LNCAP (cell line): ENCODE measurements at regions not wholly inside any gene's neighbourhood (a gene's known extent, or its start where the extent isn't known, plus 50 kb on each side); places are given as distances from the start of the nearest gene placed in this dataset.

Experiments
- TF ChIP-seq, protein P1 (sequence below): fragments of 450-650 bp; IDR thresholded peaks from 2 replicates; pipeline ENCODE4 v1.5.1; 2017; ENCODE audit warnings: mild to moderate bottlenecking

DNA sequence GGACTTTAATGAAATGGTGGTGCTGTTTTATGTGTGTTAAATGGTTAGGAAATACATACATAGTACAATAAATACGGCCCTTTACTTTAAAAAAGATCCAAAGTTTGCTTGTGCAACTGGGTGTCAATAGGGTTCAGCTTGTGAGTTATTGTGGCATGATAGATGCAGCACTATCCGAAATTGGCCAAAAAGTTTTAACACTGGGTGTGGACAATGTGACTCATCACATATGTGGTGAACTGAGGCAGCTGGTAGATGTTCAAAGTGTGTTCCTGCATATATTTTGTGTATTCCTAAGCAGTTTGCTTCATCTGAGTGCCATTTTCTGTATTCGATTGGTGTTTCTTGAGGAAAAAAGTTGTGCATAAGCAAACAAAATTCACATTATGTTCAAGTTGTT, 473.1 kb downstream of the KIF20B start:
- TF ChIP-seq, protein P1, sequence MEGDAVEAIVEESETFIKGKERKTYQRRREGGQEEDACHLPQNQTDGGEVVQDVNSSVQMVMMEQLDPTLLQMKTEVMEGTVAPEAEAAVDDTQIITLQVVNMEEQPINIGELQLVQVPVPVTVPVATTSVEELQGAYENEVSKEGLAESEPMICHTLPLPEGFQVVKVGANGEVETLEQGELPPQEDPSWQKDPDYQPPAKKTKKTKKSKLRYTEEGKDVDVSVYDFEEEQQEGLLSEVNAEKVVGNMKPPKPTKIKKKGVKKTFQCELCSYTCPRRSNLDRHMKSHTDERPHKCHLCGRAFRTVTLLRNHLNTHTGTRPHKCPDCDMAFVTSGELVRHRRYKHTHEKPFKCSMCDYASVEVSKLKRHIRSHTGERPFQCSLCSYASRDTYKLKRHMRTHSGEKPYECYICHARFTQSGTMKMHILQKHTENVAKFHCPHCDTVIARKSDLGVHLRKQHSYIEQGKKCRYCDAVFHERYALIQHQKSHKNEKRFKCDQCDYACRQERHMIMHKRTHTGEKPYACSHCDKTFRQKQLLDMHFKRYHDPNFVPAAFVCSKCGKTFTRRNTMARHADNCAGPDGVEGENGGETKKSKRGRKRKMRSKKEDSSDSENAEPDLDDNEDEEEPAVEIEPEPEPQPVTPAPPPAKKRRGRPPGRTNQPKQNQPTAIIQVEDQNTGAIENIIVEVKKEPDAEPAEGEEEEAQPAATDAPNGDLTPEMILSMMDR, result no peak

DNA sequence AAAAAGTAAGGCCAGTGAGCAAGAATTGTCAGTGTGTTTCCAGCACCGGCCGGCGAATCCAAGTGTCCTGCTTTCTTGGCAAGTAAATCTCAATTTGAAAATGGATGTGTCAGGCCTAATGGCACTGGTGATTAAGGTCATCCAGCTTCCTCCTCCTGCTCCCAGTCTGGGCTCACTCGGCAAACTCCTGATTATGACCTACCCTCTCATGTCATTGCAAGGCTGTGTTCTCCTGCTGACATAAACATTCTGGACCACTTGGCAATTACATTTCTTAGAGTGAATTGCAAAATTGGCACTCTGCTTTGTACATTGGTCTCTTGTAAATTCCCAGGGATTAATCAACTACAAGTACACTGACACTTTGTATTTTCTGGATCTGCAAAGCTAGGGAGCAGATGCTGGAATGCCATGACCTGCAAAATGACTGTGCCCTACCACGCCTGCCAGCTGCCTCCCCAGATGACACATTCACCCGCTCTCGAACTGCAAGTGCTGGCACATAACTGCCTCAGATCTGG, 473.8 kb downstream of the KIF20B start:
- TF ChIP-seq, protein P1, result no peak

DNA sequence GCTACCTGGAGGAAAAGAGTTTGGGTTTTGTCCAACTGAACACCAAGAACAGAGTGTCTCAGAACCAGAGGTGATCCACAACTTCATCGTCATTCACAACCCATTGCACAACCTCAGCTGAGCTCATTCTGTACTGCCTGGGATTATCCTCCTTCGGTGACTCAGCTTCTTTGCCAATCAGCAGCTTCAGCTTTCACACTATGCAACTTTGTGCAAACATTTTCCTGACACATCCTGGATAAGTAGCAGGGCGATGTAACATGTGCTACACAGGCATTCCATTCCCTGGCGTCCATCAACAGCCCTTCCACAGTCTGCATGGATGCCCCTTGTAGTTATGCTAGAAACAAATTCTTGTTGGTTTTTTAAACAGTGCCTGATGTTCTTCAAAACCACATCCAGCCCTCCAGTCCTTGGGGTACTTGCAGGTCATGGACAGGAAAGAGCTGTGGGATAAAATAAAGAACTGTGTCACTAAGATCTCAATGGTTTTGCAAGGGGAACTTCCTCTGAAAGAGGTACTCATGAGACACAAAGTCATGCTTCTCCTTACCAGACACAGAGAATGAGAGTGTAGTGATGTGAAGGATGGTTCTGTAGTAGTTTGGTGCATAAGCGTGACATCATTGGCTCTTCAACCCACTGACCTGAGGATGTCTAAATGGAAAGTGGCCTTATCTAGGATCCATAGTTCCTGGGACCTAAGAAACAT, 478.5 kb downstream of the KIF20B start:
- TF ChIP-seq, protein P1, result no peak

DNA sequence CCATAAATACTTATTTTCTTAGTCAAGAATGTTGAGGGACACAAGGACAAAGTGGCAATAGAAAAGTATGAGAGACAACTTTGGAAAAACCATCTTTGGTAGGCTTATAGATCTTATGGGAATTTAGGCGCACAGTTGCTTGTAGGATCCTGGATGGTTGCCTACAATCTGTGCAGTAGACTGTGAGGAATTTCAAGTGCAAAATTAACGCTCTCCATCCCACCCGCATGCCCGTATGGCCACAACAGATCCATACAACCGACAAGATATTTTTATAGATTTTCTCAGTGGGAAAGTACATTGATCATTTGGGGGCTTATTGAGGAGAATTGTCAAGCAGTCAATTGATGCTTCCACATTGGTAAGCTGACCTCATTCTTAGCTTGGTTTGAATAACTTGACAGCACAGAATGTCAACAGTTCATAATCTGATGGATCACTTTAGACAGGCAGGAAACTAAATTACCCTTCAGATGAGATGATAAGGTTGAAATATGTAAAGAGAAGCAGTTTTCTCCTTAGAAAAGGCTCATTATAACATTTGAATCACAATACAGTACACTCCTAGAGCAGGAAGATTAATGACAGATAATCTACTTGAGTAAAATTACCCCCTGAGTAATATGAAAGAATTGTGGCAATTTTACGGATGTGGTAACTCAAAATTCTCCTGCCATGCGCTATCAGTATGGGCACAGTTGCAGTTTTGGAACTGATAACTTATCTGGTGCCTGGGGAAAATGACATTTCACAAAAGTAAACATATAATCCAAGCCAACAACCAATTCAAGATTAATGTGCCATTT, 479.7 kb downstream of the KIF20B start:
- TF ChIP-seq, protein P1, result no peak

DNA sequence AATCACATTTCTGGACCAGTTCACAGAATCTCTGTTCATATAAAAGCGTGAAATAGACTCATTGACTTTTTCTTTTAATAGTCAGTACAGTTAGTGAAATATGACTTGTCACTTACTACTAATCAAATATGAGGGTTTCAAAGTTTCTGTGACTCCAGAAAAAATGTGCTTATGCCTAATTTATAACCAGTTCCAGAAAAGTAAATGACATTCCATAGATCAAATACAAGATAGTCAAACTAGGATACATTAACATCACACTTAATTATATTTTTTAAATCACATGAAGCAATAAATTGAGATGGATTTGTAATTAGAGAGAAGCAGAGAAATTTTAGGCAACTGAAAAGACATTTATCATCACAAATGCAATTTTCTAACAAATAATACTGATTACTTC, 491.4 kb downstream of the KIF20B start:
- TF ChIP-seq, protein P1, result no peak

DNA sequence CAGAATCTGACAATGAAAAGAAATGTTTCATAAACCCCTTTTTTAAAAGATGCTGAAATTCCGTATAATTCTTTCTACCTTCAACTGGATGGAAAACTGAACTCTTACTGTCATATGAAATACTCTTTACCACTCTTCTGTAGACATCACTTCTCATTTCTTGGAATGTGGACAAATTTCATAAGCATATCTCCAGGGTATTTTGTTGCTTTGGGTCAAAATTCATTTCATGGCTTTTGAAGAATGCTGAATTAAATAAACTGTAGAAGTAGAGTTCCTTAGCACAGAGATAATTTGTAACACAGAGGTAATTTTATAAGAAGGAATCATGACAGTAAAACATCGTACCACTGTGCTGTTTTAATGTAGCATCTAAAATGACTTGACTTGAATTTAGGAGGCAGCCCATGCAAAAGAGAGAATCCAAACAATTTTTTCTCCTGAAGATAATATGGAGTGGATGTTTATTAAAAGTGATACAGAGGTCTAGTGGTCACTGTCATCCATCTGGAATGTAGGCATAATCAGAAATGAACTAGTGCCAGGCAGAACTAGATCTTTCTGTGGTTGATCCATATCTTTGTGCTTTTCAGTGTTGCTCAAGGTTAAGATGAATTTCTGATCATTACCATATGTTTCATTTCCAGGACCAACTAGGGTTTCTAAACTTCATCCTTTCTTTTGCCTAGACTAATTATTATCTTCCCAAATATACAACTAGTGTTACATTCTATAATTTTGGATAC, 492.0 kb downstream of the KIF20B start:
- TF ChIP-seq, protein P1, result no peak

DNA sequence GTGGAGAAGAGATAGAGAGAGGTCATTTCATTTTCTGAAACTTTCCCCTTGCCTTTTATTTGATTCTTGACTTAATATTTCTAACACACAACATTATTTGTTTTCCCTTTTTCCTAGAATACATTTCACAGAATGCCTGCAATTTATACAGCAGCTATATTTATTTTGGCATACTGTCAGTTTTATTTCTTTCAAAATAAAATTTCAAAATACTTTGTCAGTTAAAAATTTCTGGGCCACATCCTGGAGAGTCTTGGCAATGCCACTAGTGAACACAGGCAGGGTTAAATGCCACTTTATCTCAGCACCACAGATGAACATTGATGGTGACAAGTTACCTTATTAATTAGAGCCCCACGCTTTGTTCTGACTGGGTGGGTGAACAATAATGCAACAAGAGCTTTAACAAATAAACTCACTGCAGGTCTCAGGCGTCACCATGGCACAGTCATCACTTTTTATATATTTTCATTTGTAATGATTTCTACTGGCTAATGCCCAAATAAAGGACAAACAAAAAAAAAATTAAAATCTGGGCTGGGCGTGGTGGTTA, 494.0 kb downstream of the KIF20B start:
- TF ChIP-seq, protein P1, result no peak
